Renal pelvis (tissue), 1 donor: ENCODE measurements at regions not wholly inside any gene's neighbourhood (a gene's known extent, or its start where the extent isn't known, plus 50 kb on each side); places are given as distances from the start of the nearest gene placed in this dataset.
"Not testable (repeated sequence)": the region's sequence is repeated elsewhere in the genome, so short reads cannot be mapped to it uniquely, and the experiment has no call there.

Experiments used
- DNase-seq: peaks from one replicate; pipeline ENCODE4 v3.0.0-alpha.2; 2013

- DNase-seq = no peak
These were observed 162.3 kb upstream of the ARHGAP20 start for GRCh38 chr11:110874437-110875030.

- no peak for DNase-seq
These were observed 161.7 kb upstream of the ARHGAP20 start for GRCh38 chr11:110873975-110874374.

GRCh38 chr11:110870816-110871522 is 158.7 kb upstream of the ARHGAP20 start:
- DNase-seq = no peak

- DNase-seq = no peak
These were observed 155.7 kb upstream of the ARHGAP20 start for GRCh38 chr11:110867951-110868350.

GRCh38 chr11:110866081-110866480 is 153.8 kb upstream of the ARHGAP20 start:
- DNase-seq = no peak

GRCh38 chr11:110862407-110862806 is 150.2 kb upstream of the ARHGAP20 start:
- no peak for DNase-seq

- DNase-seq = no peak
These were observed 148.2 kb upstream of the ARHGAP20 start for GRCh38 chr11:110860461-110860860.

GRCh38 chr11:110859998-110860397 is 147.8 kb upstream of the ARHGAP20 start:
- DNase-seq = no peak

- no peak for DNase-seq
These were observed 147.1 kb upstream of the ARHGAP20 start for GRCh38 chr11:110859240-110859840.

GRCh38 chr11:110858547-110858921 is 146.3 kb upstream of the ARHGAP20 start:
- DNase-seq = no peak

- no peak for DNase-seq
These were observed 145.8 kb upstream of the ARHGAP20 start for GRCh38 chr11:110857892-110858546.

- DNase-seq = no peak
These were observed 145.0 kb upstream of the ARHGAP20 start for GRCh38 chr11:110856996-110857812.

GRCh38 chr11:110856340-110856739 is 144.1 kb upstream of the ARHGAP20 start:
- DNase-seq = no peak

GRCh38 chr11:110855191-110855590 is 143.0 kb upstream of the ARHGAP20 start:
- DNase-seq = no peak

- DNase-seq = no peak
These were observed 140.8 kb upstream of the ARHGAP20 start for GRCh38 chr11:110852921-110853490.

- DNase-seq = no peak
These were observed 138.6 kb upstream of the ARHGAP20 start for GRCh38 chr11:110850846-110851245.

GRCh38 chr11:110843053-110843452 is 130.8 kb upstream of the ARHGAP20 start:
- DNase-seq = not testable (repeated sequence)

GRCh38 chr11:110838808-110839207 is 126.6 kb upstream of the ARHGAP20 start:
- no peak for DNase-seq

GRCh38 chr11:110837603-110838002 is 125.4 kb upstream of the ARHGAP20 start:
- no peak for DNase-seq

GRCh38 chr11:110835106-110835505 is 122.9 kb upstream of the ARHGAP20 start:
- no peak for DNase-seq

- no peak for DNase-seq
These were observed 120.8 kb upstream of the ARHGAP20 start for GRCh38 chr11:110833033-110833484.

- DNase-seq = no peak
These were observed 120.3 kb upstream of the ARHGAP20 start for GRCh38 chr11:110832539-110832938.
